Gastrocnemius medialis (tissue), 4 donors: ENCODE measurements at regions not wholly inside any gene's neighbourhood (a gene's known extent, or its start where the extent isn't known, plus 50 kb on each side); places are given as distances from the start of the nearest gene placed in this dataset.

ENCODE experiments used
- ATAC-seq, 2 donors: fragments of 150-250 bp; one replicate each; pipeline ENCODE4 v1.9.1; 2016
- DNase-seq, 2 donors: peaks; one replicate each; pipeline ENCODE4 v3.0.0-alpha.2; 2019
- H3K27ac ChIP-seq, 4 donors: fragments of 200-600 bp; sonication (generic); 1 replicate in 1 of 4; 2 replicates in 3 of 4; pipeline ENCODE4 v1.5.1; 2016 to 2018; ENCODE audit warnings: mild to moderate bottlenecking in 2 of 4, moderate library complexity in 1 of 4
- H3K27me3 ChIP-seq, 3 donors: fragments of 200-600 bp; sonication (generic) in 2 of 3; 1 replicate in 1 of 3; 2 replicates in 2 of 3; pipeline versions ENCODE4 v1.5.1 to v1.6.0; 2016 to 2019; ENCODE audit warnings: mild to moderate bottlenecking in 1 of 3, moderate library complexity in 1 of 3
- H3K36me3 ChIP-seq, 2 donors: fragments of 200-600 bp; sonication (generic) in 1 of 2; one replicate each; pipeline ENCODE4 v1.5.1; 2017 to 2018
- H3K4me1 ChIP-seq, 2 donors: fragments of 200-600 bp; sonication (generic) in 1 of 2; one replicate each; pipeline ENCODE4 v1.5.1; 2016 to 2017; ENCODE audit warnings: mild to moderate bottlenecking in 2 of 2
- H3K4me3 ChIP-seq, 4 donors: fragments of 200-600 bp; sonication (generic) in 3 of 4; 1 replicate in 1 of 4; 2 replicates in 3 of 4; pipeline ENCODE4 v1.5.1; 2016 to 2019; ENCODE audit warnings: mild to moderate bottlenecking in 2 of 4
- H3K9me3 ChIP-seq, 3 donors: fragments of 200-600 bp; sonication (generic) in 2 of 3; 1 replicate in 1 of 3; 2 replicates in 2 of 3; pipeline ENCODE4 v1.5.1; 2016 to 2019
- POLR2A ChIP-seq, 2 donors: fragments of 450-650 bp; IDR thresholded peaks; one replicate each; pipeline ENCODE4 v1.6.1; 2017; ENCODE audit warnings: antibody characterized with exemption in 2 of 2, mild to moderate bottlenecking in 2 of 2, moderate library complexity in 2 of 2
- in situ Hi-C, 4 donors: fragments of 200-750 bp; cut with MboI; loops; one replicate each; pipeline versions ENCODE4 v1.15.0 to v1.8.0; 2017; ENCODE audit warnings: low sequenced_read_pairs in 4 of 4
- intact Hi-C: fragments of 100-400 bp; cut with DNase I; formaldehyde crosslinking; loops from one replicate; pipeline ENCODE4 v1.15.1; 2023; ENCODE audit warnings: low total_unique reads
- TF ChIP-seq, protein P1 (sequence below), 5 experiments: fragments of 450-650 bp in 3 of 5; fragments of 200-600 bp in 2 of 5; sonication (generic) in 2 of 5; IDR thresholded peaks in 4 of 5; conservative IDR thresholded peaks in 1 of 5; 1 replicate in 4 of 5; 2 replicates in 1 of 5; pipeline ENCODE4 v1.5.1; 2016 to 2019; ENCODE audit warnings: antibody characterized with exemption in 5 of 5, mild to moderate bottlenecking in 3 of 5, moderate library complexity in 3 of 5

DNA sequence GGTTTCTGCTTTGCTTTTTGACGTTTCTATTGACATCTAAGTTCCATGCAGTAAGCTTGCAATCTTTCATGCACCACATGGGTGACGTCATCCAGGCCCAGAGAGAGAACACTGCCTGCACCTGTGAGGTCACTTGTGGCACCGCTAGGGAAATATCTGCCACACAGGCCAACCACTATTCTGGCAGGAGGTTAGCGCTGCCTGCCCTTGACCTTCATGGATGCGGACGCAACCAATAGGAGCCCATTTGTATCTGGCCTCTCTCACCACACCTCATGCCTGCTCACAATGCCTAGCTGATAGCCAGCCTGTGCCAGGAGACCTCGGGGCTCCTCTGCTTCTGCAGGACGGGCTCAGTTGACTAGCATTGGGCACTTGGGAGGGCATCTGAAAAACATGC lies 55.8 kb upstream of the PRR23E start:
- Histone ChIP-seq H3K4me3 (no peak overlapping the region), H3K36me3 (no peaks in the 10 kb centered on the region), H3K4me1 (peaks cover 20 to 39% of the 10 kb centered on the region in 2 donors), H3K9me3 (no peaks in the 10 kb centered on the region), H3K27me3 (no peaks in the 10 kb centered on the region), H3K27ac (no peak overlapping the region)
- in situ Hi-C loops = no loop called here
- DNase-seq (no peak), ATAC-seq (no peak)
- intact Hi-C loops = no loop called here
- TF ChIP-seq POLR2A (IDR thresholded peaks at IDR 0.05) = no peak
- TF ChIP-seq, protein P1, sequence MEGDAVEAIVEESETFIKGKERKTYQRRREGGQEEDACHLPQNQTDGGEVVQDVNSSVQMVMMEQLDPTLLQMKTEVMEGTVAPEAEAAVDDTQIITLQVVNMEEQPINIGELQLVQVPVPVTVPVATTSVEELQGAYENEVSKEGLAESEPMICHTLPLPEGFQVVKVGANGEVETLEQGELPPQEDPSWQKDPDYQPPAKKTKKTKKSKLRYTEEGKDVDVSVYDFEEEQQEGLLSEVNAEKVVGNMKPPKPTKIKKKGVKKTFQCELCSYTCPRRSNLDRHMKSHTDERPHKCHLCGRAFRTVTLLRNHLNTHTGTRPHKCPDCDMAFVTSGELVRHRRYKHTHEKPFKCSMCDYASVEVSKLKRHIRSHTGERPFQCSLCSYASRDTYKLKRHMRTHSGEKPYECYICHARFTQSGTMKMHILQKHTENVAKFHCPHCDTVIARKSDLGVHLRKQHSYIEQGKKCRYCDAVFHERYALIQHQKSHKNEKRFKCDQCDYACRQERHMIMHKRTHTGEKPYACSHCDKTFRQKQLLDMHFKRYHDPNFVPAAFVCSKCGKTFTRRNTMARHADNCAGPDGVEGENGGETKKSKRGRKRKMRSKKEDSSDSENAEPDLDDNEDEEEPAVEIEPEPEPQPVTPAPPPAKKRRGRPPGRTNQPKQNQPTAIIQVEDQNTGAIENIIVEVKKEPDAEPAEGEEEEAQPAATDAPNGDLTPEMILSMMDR (IDR thresholded peaks at IDR 0.05 in 4 of 5, conservative IDR thresholded peaks at IDR 0.05 in 1 of 5) = no peak

DNA sequence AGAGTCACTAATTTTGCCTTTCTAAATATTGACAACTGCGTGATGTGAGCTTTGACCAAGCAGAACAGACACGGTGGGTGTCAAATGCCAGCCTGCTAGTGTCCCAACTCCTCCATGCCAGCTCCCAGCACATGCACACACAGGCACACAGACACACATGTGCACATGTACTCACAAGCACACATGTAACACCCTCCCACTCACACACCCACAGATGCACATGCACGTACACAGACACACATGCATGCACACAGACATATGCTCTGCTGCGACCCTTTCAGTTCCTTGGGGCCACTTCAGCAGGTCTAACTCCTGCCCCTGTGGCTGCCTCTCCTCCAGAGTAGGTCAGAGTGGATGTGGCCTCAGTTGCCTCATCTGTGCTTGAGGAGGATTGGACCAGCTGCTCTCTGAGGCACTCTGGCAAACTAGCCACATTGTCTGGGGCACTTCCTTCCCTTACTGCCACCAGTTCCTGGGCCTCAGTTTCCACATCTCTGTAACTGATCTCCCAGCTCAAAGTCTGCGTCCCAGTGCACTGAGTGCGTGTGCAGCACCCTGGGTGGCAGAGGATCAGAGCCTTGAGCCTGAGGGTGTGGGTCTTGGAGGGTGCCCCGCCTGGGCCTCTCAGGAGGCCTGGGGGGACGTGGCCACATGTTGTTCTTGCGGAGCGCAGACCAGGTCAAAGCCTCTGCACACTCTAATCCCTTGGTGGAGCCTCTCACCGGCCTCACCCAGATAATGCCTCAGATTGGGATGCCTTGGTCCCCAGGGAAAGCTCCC lies 55.0 kb upstream of the PRR23E start:
- ATAC-seq (no peak), DNase-seq (no peak)
- Histone ChIP-seq H3K4me1 (peaks cover 20 to 39% of the 10 kb centered on the region in 2 donors), H3K27ac (peak overlapping the region; percentile 71 to 79 (median 78)), H3K27me3 (no peaks in the 10 kb centered on the region), H3K36me3 (no peaks in the 10 kb centered on the region), H3K9me3 (no peaks in the 10 kb centered on the region), H3K4me3 (peak overlapping the region; percentile 11 to 26 (median 22))
- in situ Hi-C loops (no loop called here), intact Hi-C loops (loop anchor here (2.0 kb wide), 1 partner anchor 31 kb away; no protein-coding TSS in a partner anchor)
- TF ChIP-seq, protein P1 (IDR thresholded peaks at IDR 0.05 in 4 of 5, conservative IDR thresholded peaks at IDR 0.05 in 1 of 5) = no peak
- TF ChIP-seq POLR2A (IDR thresholded peaks at IDR 0.05) = no peak

DNA sequence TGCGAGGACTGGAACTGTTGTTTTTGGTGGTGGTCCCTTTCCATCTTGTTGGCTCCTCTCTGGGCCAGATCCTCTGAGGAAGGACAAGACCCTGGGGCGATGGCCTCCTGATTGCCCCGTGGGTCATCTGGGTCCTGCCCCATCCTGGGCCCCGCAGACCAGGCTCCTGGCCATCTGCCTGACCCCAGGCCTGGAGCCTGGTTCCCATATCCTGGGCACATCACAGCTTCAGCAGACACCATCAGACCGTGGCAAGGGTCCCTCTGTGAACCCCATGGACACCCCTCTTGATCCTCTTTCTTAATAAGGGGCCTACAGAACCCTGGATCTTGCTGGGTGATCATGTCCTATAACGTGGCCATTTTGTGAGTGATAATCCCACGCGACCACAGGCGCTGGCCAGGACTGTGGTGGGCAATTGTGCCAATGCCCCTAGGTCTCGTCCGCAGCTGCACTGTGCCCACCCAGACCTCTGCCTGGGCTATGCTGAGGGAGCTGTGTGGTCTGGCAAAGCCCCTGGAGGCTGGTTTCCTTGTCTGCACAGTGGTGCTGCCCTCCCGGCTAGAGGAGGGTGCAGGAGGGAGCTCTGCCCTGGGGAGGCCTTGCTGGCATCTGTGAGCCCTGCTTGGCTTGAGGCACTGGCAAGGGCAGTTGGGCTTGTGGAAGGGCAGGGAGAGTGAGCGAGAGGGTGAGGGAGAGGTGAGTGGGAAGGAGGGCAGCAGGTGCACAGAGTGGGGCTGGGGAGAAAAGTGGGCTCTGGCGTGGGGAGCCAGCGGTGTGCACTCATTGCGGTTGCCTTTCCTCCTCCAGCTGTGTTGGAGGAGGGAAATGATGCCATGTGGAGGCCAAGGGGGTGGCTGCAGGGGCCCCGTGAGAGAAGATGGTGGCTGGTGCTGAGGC lies 53.1 kb upstream of the PRR23E start:
- Histone ChIP-seq H3K9me3 (no peaks in the 10 kb centered on the region), H3K4me3 (no peak overlapping the region), H3K27me3 (no peaks in the 10 kb centered on the region), H3K4me1 (peaks cover 12 to 29% of the 10 kb centered on the region in 2 donors), H3K36me3 (no peaks in the 10 kb centered on the region), H3K27ac (peak overlapping the region in 1 of 4 donors; percentile 71)
- TF ChIP-seq POLR2A (IDR thresholded peaks at IDR 0.05) = no peak
- TF ChIP-seq, protein P1 (IDR thresholded peaks at IDR 0.05 in 4 of 5, conservative IDR thresholded peaks at IDR 0.05 in 1 of 5) = no peak
- intact Hi-C loops = loop anchor here (2.0 kb wide), 1 partner anchor 29 kb away; no protein-coding TSS in a partner anchor
- in situ Hi-C loops = no loop called here
- DNase-seq (no peak), ATAC-seq (no peak)

DNA sequence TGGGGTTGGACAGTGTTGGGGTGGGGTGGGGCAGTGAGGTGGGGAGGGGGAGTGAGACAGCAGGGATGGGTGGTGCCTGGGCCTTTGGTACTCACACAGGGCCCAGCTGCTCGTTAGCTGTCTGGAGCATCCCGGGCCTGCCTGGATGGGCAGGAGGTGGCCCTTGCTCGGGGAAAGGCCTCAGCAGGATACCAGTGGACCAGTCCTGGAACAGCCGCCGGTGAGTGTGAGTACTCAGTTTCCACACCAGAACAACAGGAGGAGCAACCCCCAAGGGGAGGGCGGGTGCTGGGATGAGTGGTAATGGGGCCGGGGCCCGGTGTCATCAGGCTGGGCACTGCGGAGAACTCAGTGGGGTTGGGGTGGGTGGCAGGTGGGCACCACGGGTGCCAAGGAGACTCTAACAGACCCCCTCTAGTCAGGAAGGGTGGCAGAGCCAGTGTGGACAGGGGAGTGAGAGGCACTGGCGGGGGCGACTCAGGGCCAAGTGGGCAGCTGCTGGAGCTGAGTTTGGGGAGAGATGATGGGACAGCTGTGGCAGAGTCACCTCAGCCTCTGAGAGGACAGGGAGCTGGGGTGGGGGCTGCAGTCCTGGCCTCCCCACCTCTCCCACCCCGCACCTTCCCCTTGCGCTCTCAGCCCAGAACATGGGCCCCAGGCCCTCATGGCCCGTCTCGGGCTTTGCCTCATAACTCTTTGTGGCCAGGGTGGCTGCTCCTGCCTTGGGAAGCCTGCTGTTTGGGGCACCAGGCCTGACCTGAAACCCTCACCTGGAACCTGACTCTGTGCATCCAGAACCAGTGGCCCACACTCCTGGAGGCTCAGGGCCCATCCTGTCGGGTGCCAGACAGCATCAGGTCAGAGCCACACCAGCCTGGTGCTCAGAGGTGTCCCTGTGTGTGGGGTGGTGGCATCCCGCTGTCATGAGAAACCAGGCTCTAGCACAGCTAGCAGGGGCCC lies 52.1 kb upstream of the PRR23E start:
- in situ Hi-C loops = no loop called here

More for the DNA sequence above, 52.1 kb upstream of the PRR23E start:
- H3K9me3 ChIP-seq = no peaks in the 10 kb centered on the region
- no peaks in the 10 kb centered on the region for H3K27me3 ChIP-seq
- peak overlapping the region in 1 of 4 donors; percentile 43 for H3K27ac ChIP-seq
- H3K36me3 ChIP-seq = no peaks in the 10 kb centered on the region
- H3K4me1 ChIP-seq = peaks cover 7 to 20% of the 10 kb centered on the region in 2 donors
- no peak for ATAC-seq
- no peak overlapping the region for H3K4me3 ChIP-seq
- no peak for TF ChIP-seq POLR2A (IDR thresholded peaks at IDR 0.05)
- TF ChIP-seq, protein P1 (IDR thresholded peaks at IDR 0.05 in 4 of 5, conservative IDR thresholded peaks at IDR 0.05 in 1 of 5) = no peak
- intact Hi-C loops = no loop called here
- DNase-seq = no peak
